OCI-LY3 (cell line): ENCODE measurements at regions not wholly inside any gene's neighbourhood (a gene's known extent, or its start where the extent isn't known, plus 50 kb on each side); places are given as distances from the start of the nearest gene placed in this dataset.

ENCODE experiments used
- H2AFZ ChIP-seq: fragments of 200-600, 300-600 bp; shearing (Covaris generic); 2 replicates; pipeline ENCODE4 v1.6.0; 2014; ENCODE audit warnings: antibody characterized with exemption, low read depth, low read length
- H3K27ac ChIP-seq: fragments of 200-600, 300-600 bp; sonication (generic); 2 replicates; pipeline ENCODE4 v1.5.1; 2014; ENCODE audit warnings: mild to moderate bottlenecking, low read length, moderate library complexity, mixed read lengths
- H3K27me3 ChIP-seq: fragments of 200-600, 300-600 bp; sonication (generic); 2 replicates; pipeline ENCODE4 v1.6.1; 2014; ENCODE audit warnings: low read depth, low read length, mixed read lengths
- H3K36me3 ChIP-seq: fragments of 200-600, 300-600 bp; sonication (generic); replicated peaks from 2 replicates; pipeline ENCODE3; 2014; ENCODE audit warnings: low read depth, low read length, mixed read lengths
- H3K4me1 ChIP-seq: fragments of 300-600, 200-600 bp; sonication (generic); 2 replicates; pipeline ENCODE4 v1.6.1; 2014; ENCODE audit warnings: low read length, mixed read lengths
- H3K4me2 ChIP-seq: fragments of 200-600, 300-600 bp; sonication (generic); 2 replicates; pipeline ENCODE4 v1.6.1; 2014; ENCODE audit warnings: low read length, mixed read lengths
- H3K4me3 ChIP-seq: fragments of 300-600, 200-600 bp; sonication (generic); 2 replicates; pipeline ENCODE4 v1.5.1; 2014; ENCODE audit warnings: antibody characterized with exemption, mild to moderate bottlenecking, low read length, moderate library complexity
- H3K79me2 ChIP-seq: fragments of 300-600, 200-600 bp; shearing (Covaris generic); 2 replicates; pipeline ENCODE4 v1.6.1; 2014; ENCODE audit warnings: mild to moderate bottlenecking, low read length, mixed read lengths
- H3K9ac ChIP-seq: fragments of 300-600, 200-600 bp; shearing (Covaris generic); 2 replicates; pipeline ENCODE4 v1.6.0; 2014; ENCODE audit warnings: mild to moderate bottlenecking, low read length, moderate library complexity
- H3K9me3 ChIP-seq: fragments of 200-600, 300-600 bp; shearing (Covaris generic); 2 replicates; pipeline ENCODE4 v1.6.1; 2014; ENCODE audit warnings: low read length, mixed read lengths; ENCODE audit not compliant: insufficient read depth
- H4K20me1 ChIP-seq: fragments of 200-600, 300-600 bp; sonication (generic); 2 replicates; pipeline ENCODE4 v1.6.1; 2016; ENCODE audit warnings: low read length, mixed read lengths; ENCODE audit not compliant: insufficient read depth
- CTCF ChIP-seq: fragments of 200-600, 300-600 bp; sonication (generic); IDR thresholded peaks from 2 replicates; pipeline ENCODE4 v1.5.1; 2014; ENCODE audit warnings: antibody characterized with exemption, low read length, low read depth
- EZH2phosphoT487 ChIP-seq: fragments of 200-600 bp; shearing (Covaris generic); IDR thresholded peaks from 2 replicates; pipeline ENCODE4 v1.6.1; 2018; ENCODE audit warnings: antibody characterized with exemption, mixed run types, low read depth

DNA sequence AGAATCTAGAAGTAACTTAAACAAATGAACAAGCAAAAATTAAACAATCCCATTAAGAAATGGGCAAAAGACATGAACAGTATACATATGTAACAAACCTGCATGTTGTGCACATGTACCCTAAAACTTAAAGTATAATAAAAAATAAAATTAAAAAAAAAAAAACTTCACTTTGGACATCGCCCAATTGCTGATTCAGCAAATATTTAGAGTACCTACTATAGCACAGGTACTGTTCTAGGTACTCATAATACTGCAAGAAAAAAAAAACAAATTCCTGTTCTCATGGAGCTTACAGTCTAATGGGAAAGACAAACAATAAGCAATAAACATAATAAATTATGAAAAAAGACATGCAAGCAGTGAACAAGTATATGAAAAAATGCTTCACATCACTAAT lies 501.5 kb upstream of the HS3ST5 start:
- H3K4me2 ChIP-seq, result no peak overlapping the region
- H3K4me1 ChIP-seq, result no peaks in the 10 kb centered on the region
- H3K27me3 ChIP-seq, result no peaks in the 10 kb centered on the region
- no peak overlapping the region for H3K27ac ChIP-seq
- H4K20me1 ChIP-seq, result no peaks in the 10 kb centered on the region
- H3K9ac ChIP-seq, result no peak overlapping the region
- no peaks in the 10 kb centered on the region; the same call in 1 of the 2 replicates for H3K9me3 ChIP-seq
- peaks cover 2% of the 10 kb centered on the region for H3K36me3 ChIP-seq
- no peak overlapping the region for H3K4me3 ChIP-seq
- H2AFZ ChIP-seq, result no peak overlapping the region
- no peaks in the 10 kb centered on the region for H3K79me2 ChIP-seq
- TF ChIP-seq CTCF, result no peak
- no peak for TF ChIP-seq EZH2phosphoT487

GRCh38 chr6:114839019-114839418 lies 496.2 kb upstream of the HS3ST5 start:
- no peak overlapping the region for H3K4me2 ChIP-seq
- no peaks in the 10 kb centered on the region for H3K4me1 ChIP-seq
- no peaks in the 10 kb centered on the region for H3K27me3 ChIP-seq
- H3K9me3 ChIP-seq, result no peaks in the 10 kb centered on the region
- H3K9ac ChIP-seq, result no peak overlapping the region
- no peak overlapping the region for H3K27ac ChIP-seq
- H2AFZ ChIP-seq, result no peak overlapping the region
- no peak for TF ChIP-seq CTCF
- no peak for TF ChIP-seq EZH2phosphoT487
- no peak overlapping the region for H3K4me3 ChIP-seq
- H4K20me1 ChIP-seq, result no peaks in the 10 kb centered on the region
- H3K36me3 ChIP-seq, result peaks cover 15% of the 10 kb centered on the region
- no peaks in the 10 kb centered on the region for H3K79me2 ChIP-seq

GRCh38 chr6:114833211-114833610 lies 490.4 kb upstream of the HS3ST5 start:
- Histone ChIP-seq H3K9me3 (no peaks in the 10 kb centered on the region), H3K9ac (no peak overlapping the region), H3K4me1 (no peaks in the 10 kb centered on the region), H3K79me2 (no peaks in the 10 kb centered on the region), H3K27me3 (no peaks in the 10 kb centered on the region), H3K27ac (no peak overlapping the region), H3K4me2 (no peak overlapping the region), H2AFZ (no peak overlapping the region), H3K4me3 (no peak overlapping the region), H3K36me3 (peaks cover 12% of the 10 kb centered on the region), H4K20me1 (no peaks in the 10 kb centered on the region)
- TF ChIP-seq EZH2phosphoT487, result no peak
- no peak for TF ChIP-seq CTCF

DNA sequence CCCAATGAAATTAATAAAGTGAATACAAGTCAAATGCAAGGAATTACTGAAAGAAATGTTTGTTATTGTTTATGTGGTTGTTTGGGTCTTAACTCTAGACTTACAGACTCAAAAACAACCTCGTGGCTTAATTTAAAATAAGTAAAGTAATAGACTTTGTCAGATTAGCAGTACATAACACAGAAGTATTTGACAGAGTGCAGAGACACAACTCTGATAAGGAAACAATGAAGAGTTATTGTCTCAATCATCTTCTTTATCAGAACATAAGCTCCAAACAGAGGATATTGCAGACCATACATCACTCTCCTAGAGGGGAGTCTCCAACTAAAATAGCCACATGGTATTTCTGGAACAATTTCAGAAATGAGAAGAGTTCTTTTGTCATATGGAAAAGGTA lies 487.7 kb upstream of the HS3ST5 start:
- no peak for TF ChIP-seq EZH2phosphoT487
- TF ChIP-seq CTCF, result no peak

More for the DNA sequence above, 487.7 kb upstream of the HS3ST5 start:
- no peaks in the 10 kb centered on the region for H3K4me1 ChIP-seq
- H3K79me2 ChIP-seq, result no peaks in the 10 kb centered on the region
- no peaks in the 10 kb centered on the region for H4K20me1 ChIP-seq
- H2AFZ ChIP-seq, result no peak overlapping the region
- H3K4me3 ChIP-seq, result no peak overlapping the region
- no peaks in the 10 kb centered on the region for H3K9me3 ChIP-seq
- H3K27me3 ChIP-seq, result no peaks in the 10 kb centered on the region
- H3K4me2 ChIP-seq, result no peak overlapping the region
- no peak overlapping the region for H3K27ac ChIP-seq
- H3K36me3 ChIP-seq, result peaks cover 7% of the 10 kb centered on the region
- H3K9ac ChIP-seq, result no peak overlapping the region
